EH (cell line): ENCODE measurements at regions not wholly inside any gene's neighbourhood (a gene's known extent, or its start where the extent isn't known, plus 50 kb on each side); places are given as distances from the start of the nearest gene placed in this dataset.
A peak's percentile ranks its signal among the peaks of the same experiment; 100 is the strongest.

ENCODE experiments used
- DNase-seq: peaks from one replicate; pipeline ENCODE4 v3.0.0-alpha.2; 2015; ENCODE audit warnings: low read depth

GRCh38 chr12:12017135-12017581 lies 53.6 kb upstream of the BCL2L14 start:
- peak; percentile 34 for DNase-seq

- no peak for DNase-seq
Observed at GRCh38 chr12:12017798-12018197, 52.9 kb upstream of the BCL2L14 start.

DNA sequence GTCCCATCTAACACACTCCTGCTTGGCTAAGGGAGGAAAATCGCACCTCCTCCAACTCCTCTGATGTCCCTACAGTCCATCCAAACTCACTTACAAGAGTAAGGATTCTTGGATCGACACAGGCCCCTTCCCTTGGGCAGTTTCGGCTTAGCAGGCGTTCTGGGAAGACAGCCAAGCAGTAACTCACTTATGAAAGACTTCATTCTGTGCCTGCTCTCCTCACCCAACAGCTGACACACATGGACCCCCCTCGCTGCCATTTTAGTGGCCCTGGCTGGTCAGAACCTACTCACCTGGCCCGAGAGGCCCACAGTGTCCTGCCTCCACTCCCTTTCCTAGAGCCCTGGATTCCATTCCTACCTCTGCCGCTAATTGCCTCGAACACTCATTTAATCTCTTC lies 52.3 kb upstream of the BCL2L14 start:
- peak; percentile 66 for DNase-seq

GRCh38 chr12:12019881-12020280 lies 50.9 kb upstream of the BCL2L14 start:
- DNase-seq: no peak

GRCh38 chr12:12020762-12021161 lies 50.0 kb upstream of the BCL2L14 start:
- no peak for DNase-seq
